Spleen (tissue), 7 donors: ENCODE measurements at regions not wholly inside any gene's neighbourhood (a gene's known extent, or its start where the extent isn't known, plus 50 kb on each side); places are given as distances from the start of the nearest gene placed in this dataset.

ENCODE experiments used
- POLR2A ChIP-seq, 3 donors: fragments of 450-650 bp; IDR thresholded peaks; one replicate each; pipeline ENCODE4 v1.5.1; 2017; ENCODE audit warnings: antibody characterized with exemption in 3 of 3, mild to moderate bottlenecking in 1 of 3
- POLR2AphosphoS5 ChIP-seq, 3 donors: sonication (generic); formaldehyde crosslinking; IDR thresholded peaks; one replicate each; pipeline ENCODE4 v1.5.1; 2017; ENCODE audit warnings: antibody characterized with exemption in 3 of 3
- TF ChIP-seq, protein P1 (sequence below), 11 experiments: fragments of 200-600 bp in 7 of 11; fragments of 450-650 bp in 4 of 11; sonication (generic) in 4 of 11; IDR thresholded peaks in 8 of 11; conservative IDR thresholded peaks in 3 of 11; 1 replicate in 7 of 11; 2 replicates in 4 of 11; pipeline versions ENCODE4 v1.4.0 to v1.8.0; 2016 to 2021; ENCODE audit warnings: antibody characterized with exemption in 11 of 11, inconsistent platforms in 4 of 11, mild to moderate bottlenecking in 1 of 11
- donor health status: DM: no; HTN: no; CAD: no; lungs with moderate emphysema.
- donor health status: DM: no; HTN: no; CAD: no.
- donor health status: DM: no; HTN: no; CAD: no.

DNA sequence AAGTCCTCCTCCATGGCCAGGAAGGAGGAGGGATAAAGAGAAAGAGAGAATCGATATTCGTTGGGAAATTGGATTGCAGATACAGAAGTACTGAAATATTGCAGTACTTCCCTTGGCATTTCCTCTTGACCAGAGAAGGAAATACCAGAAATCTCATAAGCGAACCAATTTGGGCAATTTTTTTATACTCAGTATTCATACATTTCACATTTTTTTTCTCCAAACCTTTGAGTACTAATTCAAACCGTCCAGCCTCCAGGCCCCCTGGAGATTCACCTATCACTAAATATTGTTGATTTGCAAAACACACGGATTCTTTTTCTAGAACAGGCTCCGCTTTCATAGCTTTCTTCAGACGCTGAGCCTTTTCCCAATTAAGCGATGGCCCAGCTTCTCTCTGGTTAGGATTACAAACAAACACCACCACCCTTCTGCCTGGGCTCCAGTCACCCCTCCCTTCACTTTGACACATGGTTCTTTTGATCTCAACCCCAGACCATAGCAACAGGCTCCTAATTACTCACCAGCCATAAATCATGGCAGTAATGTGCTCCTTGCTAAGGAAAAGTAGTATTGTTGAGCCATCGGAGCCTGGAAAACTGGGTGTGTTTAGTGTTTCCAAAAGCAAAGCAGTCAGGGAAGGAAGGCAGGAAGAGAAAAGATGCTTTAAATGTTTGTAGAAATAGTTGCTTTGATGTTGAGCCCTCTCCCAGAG, 138.4 kb upstream of the CCDC68 start:
- no peak for TF ChIP-seq POLR2A (IDR thresholded peaks at IDR 0.05)
- TF ChIP-seq, protein P1, sequence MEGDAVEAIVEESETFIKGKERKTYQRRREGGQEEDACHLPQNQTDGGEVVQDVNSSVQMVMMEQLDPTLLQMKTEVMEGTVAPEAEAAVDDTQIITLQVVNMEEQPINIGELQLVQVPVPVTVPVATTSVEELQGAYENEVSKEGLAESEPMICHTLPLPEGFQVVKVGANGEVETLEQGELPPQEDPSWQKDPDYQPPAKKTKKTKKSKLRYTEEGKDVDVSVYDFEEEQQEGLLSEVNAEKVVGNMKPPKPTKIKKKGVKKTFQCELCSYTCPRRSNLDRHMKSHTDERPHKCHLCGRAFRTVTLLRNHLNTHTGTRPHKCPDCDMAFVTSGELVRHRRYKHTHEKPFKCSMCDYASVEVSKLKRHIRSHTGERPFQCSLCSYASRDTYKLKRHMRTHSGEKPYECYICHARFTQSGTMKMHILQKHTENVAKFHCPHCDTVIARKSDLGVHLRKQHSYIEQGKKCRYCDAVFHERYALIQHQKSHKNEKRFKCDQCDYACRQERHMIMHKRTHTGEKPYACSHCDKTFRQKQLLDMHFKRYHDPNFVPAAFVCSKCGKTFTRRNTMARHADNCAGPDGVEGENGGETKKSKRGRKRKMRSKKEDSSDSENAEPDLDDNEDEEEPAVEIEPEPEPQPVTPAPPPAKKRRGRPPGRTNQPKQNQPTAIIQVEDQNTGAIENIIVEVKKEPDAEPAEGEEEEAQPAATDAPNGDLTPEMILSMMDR (IDR thresholded peaks at IDR 0.05 in 8 of 11, conservative IDR thresholded peaks at IDR 0.05 in 3 of 11), result no peak
- no peak for TF ChIP-seq POLR2AphosphoS5 (IDR thresholded peaks at IDR 0.05)
